A549 (cell line): ENCODE measurements at regions not wholly inside any gene's neighbourhood (a gene's known extent, or its start where the extent isn't known, plus 50 kb on each side); places are given as distances from the start of the nearest gene placed in this dataset.

Experiments
- EP300 ChIP-seq, 2 experiments: fragments of >200 bp; sonication (Bioruptor Twin); formaldehyde crosslinking; IDR thresholded peaks; 2 replicates in 1 of 2; 3 replicates in 1 of 2; pipeline ENCODE4 v1.6.1; 2016 to 2017
- HOXA7 ChIP-seq: fragments of 250-450 bp; sonication (Bioruptor Pico); IDR thresholded peaks from 2 replicates; pipeline ENCODE4 v1.5.0; 2020; ENCODE audit warnings: mild to moderate bottlenecking, moderate library complexity
- POLR2A ChIP-seq: IDR thresholded peaks from 2 replicates; pipeline ENCODE4 v1.6.1; 2012; ENCODE audit warnings: mild to moderate bottlenecking, low read length
- SREBF2 ChIP-seq: fragments of 450-650 bp; IDR thresholded peaks from 2 replicates; pipeline ENCODE4 v1.6.1; 2014; ENCODE audit warnings: mild to moderate bottlenecking, moderate library complexity
- TF ChIP-seq, protein P1 (sequence below): fragments of >200 bp; sonication (Bioruptor Twin); formaldehyde crosslinking; IDR thresholded peaks from 3 replicates; pipeline ENCODE4 v1.5.1; 2016
- TF ChIP-seq, protein P2 (sequence below): fragments of 200-600 bp; sonication (generic); IDR thresholded peaks from 2 replicates; pipeline ENCODE4 v1.6.1; 2016; ENCODE audit warnings: antibody characterized with exemption, mild to moderate bottlenecking, moderate library complexity
- TF ChIP-seq, protein P3 (sequence below): fragments of 250-450 bp; sonication (Bioruptor Pico); IDR thresholded peaks from 2 replicates; pipeline ENCODE4 v1.5.0; 2021; ENCODE audit warnings: mild to moderate bottlenecking, moderate library complexity, borderline replicate concordance

DNA sequence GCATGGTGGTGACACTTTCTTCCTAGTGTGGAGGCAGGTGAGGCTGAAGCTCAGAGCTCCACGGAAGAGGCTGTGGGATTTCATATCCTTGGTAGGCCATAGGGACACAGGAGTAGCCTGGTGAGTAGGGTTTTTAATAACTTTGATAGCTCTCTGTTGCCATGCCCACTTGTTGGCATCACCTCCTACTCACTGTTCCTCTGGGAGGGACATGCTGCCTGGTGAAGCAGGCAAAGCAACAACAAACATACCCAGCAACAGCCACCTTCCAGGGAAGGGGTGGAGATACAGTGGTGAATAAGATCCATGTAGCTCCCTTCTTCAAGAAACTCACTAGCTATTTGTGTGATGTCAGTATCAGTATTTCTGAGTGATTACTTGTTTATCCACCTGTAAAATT lies 285.4 kb downstream of the CLIC5 start:
- TF ChIP-seq SREBF2 (no peak), HOXA7 (CRISPR knock-in tag) (no peak), POLR2A (no peak), EP300 (IDR thresholded peaks at IDR 0.05) (no peak)
- TF ChIP-seq, protein P1, sequence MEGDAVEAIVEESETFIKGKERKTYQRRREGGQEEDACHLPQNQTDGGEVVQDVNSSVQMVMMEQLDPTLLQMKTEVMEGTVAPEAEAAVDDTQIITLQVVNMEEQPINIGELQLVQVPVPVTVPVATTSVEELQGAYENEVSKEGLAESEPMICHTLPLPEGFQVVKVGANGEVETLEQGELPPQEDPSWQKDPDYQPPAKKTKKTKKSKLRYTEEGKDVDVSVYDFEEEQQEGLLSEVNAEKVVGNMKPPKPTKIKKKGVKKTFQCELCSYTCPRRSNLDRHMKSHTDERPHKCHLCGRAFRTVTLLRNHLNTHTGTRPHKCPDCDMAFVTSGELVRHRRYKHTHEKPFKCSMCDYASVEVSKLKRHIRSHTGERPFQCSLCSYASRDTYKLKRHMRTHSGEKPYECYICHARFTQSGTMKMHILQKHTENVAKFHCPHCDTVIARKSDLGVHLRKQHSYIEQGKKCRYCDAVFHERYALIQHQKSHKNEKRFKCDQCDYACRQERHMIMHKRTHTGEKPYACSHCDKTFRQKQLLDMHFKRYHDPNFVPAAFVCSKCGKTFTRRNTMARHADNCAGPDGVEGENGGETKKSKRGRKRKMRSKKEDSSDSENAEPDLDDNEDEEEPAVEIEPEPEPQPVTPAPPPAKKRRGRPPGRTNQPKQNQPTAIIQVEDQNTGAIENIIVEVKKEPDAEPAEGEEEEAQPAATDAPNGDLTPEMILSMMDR, result no peak
- TF ChIP-seq, protein P2, sequence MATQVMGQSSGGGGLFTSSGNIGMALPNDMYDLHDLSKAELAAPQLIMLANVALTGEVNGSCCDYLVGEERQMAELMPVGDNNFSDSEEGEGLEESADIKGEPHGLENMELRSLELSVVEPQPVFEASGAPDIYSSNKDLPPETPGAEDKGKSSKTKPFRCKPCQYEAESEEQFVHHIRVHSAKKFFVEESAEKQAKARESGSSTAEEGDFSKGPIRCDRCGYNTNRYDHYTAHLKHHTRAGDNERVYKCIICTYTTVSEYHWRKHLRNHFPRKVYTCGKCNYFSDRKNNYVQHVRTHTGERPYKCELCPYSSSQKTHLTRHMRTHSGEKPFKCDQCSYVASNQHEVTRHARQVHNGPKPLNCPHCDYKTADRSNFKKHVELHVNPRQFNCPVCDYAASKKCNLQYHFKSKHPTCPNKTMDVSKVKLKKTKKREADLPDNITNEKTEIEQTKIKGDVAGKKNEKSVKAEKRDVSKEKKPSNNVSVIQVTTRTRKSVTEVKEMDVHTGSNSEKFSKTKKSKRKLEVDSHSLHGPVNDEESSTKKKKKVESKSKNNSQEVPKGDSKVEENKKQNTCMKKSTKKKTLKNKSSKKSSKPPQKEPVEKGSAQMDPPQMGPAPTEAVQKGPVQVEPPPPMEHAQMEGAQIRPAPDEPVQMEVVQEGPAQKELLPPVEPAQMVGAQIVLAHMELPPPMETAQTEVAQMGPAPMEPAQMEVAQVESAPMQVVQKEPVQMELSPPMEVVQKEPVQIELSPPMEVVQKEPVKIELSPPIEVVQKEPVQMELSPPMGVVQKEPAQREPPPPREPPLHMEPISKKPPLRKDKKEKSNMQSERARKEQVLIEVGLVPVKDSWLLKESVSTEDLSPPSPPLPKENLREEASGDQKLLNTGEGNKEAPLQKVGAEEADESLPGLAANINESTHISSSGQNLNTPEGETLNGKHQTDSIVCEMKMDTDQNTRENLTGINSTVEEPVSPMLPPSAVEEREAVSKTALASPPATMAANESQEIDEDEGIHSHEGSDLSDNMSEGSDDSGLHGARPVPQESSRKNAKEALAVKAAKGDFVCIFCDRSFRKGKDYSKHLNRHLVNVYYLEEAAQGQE, result no peak
- TF ChIP-seq, protein P3, sequence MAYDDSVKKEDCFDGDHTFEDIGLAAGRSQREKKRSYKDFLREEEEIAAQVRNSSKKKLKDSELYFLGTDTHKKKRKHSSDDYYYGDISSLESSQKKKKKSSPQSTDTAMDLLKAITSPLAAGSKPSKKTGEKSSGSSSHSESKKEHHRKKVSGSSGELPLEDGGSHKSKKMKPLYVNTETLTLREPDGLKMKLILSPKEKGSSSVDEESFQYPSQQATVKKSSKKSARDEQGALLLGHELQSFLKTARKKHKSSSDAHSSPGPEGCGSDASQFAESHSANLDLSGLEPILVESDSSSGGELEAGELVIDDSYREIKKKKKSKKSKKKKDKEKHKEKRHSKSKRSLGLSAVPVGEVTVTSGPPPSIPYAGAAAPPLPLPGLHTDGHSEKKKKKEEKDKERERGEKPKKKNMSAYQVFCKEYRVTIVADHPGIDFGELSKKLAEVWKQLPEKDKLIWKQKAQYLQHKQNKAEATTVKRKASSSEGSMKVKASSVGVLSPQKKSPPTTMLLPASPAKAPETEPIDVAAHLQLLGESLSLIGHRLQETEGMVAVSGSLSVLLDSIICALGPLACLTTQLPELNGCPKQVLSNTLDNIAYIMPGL (CRISPR knock-in tag), result no peak
